Lower leg skin (tissue), 4 donors: ENCODE measurements at regions not wholly inside any gene's neighbourhood (a gene's known extent, or its start where the extent isn't known, plus 50 kb on each side); places are given as distances from the start of the nearest gene placed in this dataset.

Experiments
- DNase-seq, 2 donors: peaks; one replicate each; pipeline ENCODE4 v3.0.0-alpha.2; 2019; ENCODE audit warnings: low spot score in 2 of 2
- H3K4me3 ChIP-seq: fragments of 200-600 bp; sonication (generic); 2 replicates; pipeline ENCODE4 v1.5.1; 2017; ENCODE audit warnings: mild to moderate bottlenecking, low read depth; ENCODE audit not compliant: poor library complexity, severe bottlenecking
- CTCF ChIP-seq, 3 donors: fragments of 450-650 bp; IDR thresholded peaks; one replicate each; pipeline ENCODE4 v1.5.1; 2016; ENCODE audit warnings: antibody characterized with exemption in 3 of 3, mild to moderate bottlenecking in 3 of 3, moderate library complexity in 2 of 3
- POLR2A ChIP-seq, 2 donors: fragments of 450-650 bp; IDR thresholded peaks; one replicate each; pipeline ENCODE4 v1.6.1; 2016 to 2017; ENCODE audit warnings: antibody characterized with exemption in 2 of 2, mild to moderate bottlenecking in 1 of 2, moderate library complexity in 1 of 2
- WGBS, 2 donors: methylation state at CpG; one replicate each; pipeline ENCODE4 v1.1.5; 2018; 5-methylcytosine and 5-hydroxymethylcytosine counted together
- intact Hi-C: fragments of 100-400 bp; cut with DNase I; formaldehyde crosslinking; loops from one replicate; pipeline ENCODE4 v1.15.0; 2023; ENCODE audit warnings: low total_unique reads

- DNase-seq = no peak
- intact Hi-C loops = no loop called here
- WGBS, 2 donors = 95 to 96% methylated on average over 10 of the region's 10 CpGs
- H3K4me3 ChIP-seq = no peak overlapping the region
- no peak for TF ChIP-seq CTCF (IDR thresholded peaks at IDR 0.05)
- TF ChIP-seq POLR2A (IDR thresholded peaks at IDR 0.05) = no peak
These were observed 69.8 kb upstream of the LSM8 start for GRCh38 chr7:118114175-118114574.

DNA sequence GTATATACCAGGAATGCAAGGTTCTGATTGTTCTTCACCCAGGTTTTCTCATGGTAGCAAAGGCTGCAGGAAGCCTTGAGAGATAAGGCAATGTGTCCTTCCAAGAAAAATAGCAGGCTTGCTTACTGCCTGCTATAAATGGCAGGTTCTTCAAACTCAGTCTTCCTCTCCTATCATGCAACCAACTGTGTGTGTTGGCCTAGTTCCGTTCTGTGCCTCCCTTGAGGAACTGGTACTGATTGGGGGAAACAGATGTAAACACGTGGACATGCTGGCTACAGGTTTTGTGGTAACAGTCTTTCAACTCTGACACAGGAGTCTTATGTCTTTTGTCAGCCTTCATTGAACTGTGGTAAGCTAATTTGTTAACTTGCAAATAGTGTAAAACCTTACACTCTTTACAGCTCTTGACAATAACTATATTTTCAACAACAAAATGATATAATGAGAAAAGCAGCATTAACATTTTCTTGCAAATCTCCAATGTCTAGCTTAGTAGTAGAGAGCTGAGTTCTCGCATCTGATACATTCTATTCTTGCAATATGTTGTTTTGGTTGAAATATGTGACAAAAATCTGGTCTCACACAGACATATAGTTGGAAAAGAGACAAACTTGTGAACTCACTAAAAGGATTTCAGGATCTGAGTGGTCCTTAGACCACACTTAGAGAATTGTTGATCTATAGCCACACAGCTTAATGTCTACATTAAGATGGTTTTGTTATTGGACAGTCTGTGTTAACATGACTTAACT lies 54.7 kb upstream of the LSM8 start:
- 63 to 72% methylated on average over 3 of the region's 3 CpGs for WGBS, 2 donors
- intact Hi-C loops = no loop called here
- DNase-seq = no peak
- TF ChIP-seq CTCF (IDR thresholded peaks at IDR 0.05) = no peak
- TF ChIP-seq POLR2A (IDR thresholded peaks at IDR 0.05) = no peak
- H3K4me3 ChIP-seq = no peak overlapping the region

DNA sequence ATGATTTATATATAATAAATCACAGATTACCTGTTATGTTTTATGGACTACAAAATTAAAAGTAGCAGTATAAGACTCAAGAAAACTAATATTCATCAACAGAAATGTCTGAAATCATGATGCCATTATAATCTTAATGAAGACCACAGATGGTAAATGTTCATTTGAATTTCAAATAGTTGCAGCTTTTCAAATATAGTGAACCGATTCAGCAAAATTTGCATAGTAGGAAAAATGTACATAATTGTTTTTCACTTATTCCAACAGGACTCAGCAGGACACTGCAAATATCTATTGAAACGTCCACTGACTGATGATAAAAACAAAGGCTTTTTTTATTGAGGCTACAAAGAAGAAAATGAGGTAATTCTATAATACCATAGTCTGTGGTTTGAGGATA lies 51.2 kb upstream of the LSM8 start:
- DNase-seq = no peak
- H3K4me3 ChIP-seq = no peak overlapping the region
- intact Hi-C loops = no loop called here
- TF ChIP-seq POLR2A (IDR thresholded peaks at IDR 0.05) (no peak), CTCF (IDR thresholded peaks at IDR 0.05) (no peak)
- 65 to 69% methylated on average over 2 of the region's 2 CpGs for WGBS, 2 donors
